ENCODE measurements at regions not wholly inside any gene's neighbourhood (a gene's known extent, or its start where the extent isn't known, plus 50 kb on each side); places are given as distances from the start of the nearest gene placed in this dataset.
"Not testable (repeated sequence)": the region's sequence is repeated elsewhere in the genome, so short reads cannot be mapped to it uniquely, and the experiment has no call there.

- intact Hi-C loops (cut with micrococcal nuclease) = no loop called here
- peaks cover 21% of the 10 kb centered on the region for H3K27me3 Mint-ChIP-seq (ENCODE audit: low read depth)
- no peak for DNase-seq
- no peaks in the 10 kb centered on the region for H3K9me3 Mint-ChIP-seq
- H3K4me3 Mint-ChIP-seq = no peak overlapping the region
- H3K36me3 Mint-ChIP-seq (ENCODE audit: low read depth) = no peaks in the 10 kb centered on the region
- H3K4me1 Mint-ChIP-seq (ENCODE audit: low read depth) = no peaks in the 10 kb centered on the region
- CTCF ChIA-PET = no interaction called here
- no peak overlapping the region for H3K27ac Mint-ChIP-seq
Measured at GRCh38 chr12:107856096-107856495, 81.6 kb downstream of the ASCL4 start.

GRCh38 chr12:107857191-107857590, 82.7 kb downstream of the ASCL4 start:
- H3K27me3 Mint-ChIP-seq (ENCODE audit: low read depth) = peaks cover 24% of the 10 kb centered on the region
- no peaks in the 10 kb centered on the region for H3K4me1 Mint-ChIP-seq (ENCODE audit: low read depth)
- no peaks in the 10 kb centered on the region for H3K9me3 Mint-ChIP-seq
- no peak overlapping the region for H3K27ac Mint-ChIP-seq
- no peaks in the 10 kb centered on the region for H3K36me3 Mint-ChIP-seq (ENCODE audit: low read depth)
- intact Hi-C loops (cut with micrococcal nuclease) = no loop called here
- DNase-seq = no peak
- CTCF ChIA-PET = no interaction called here
- no peak overlapping the region for H3K4me3 Mint-ChIP-seq

- intact Hi-C loops (cut with micrococcal nuclease) = no loop called here
Measured at GRCh38 chr12:107859367-107859766, 84.9 kb downstream of the ASCL4 start.

GRCh38 chr12:107864235-107864634, 89.7 kb downstream of the ASCL4 start:
- H3K27ac Mint-ChIP-seq = no peak overlapping the region
- no peak for DNase-seq
- no peaks in the 10 kb centered on the region for H3K9me3 Mint-ChIP-seq
- intact Hi-C loops (cut with micrococcal nuclease) = no loop called here
- no peak overlapping the region for H3K4me3 Mint-ChIP-seq
- H3K27me3 Mint-ChIP-seq (ENCODE audit: low read depth) = peaks cover 57% of the 10 kb centered on the region
- H3K36me3 Mint-ChIP-seq (ENCODE audit: low read depth) = no peaks in the 10 kb centered on the region
- H3K4me1 Mint-ChIP-seq (ENCODE audit: low read depth) = peaks cover 5% of the 10 kb centered on the region
- CTCF ChIA-PET = no interaction called here

More at GRCh38 chr12:107859367-107859766, 84.9 kb downstream of the ASCL4 start:
- Mint-ChIP-seq H3K9me3 (no peaks in the 10 kb centered on the region), H3K4me1 (ENCODE audit: low read depth) (peaks cover 5% of the 10 kb centered on the region), H3K4me3 (no peak overlapping the region), H3K27me3 (ENCODE audit: low read depth) (peaks cover 43% of the 10 kb centered on the region), H3K36me3 (ENCODE audit: low read depth) (no peaks in the 10 kb centered on the region), H3K27ac (no peak overlapping the region)
- DNase-seq = no peak
- CTCF ChIA-PET = no interaction called here

GRCh38 chr12:107864727-107865126, 90.2 kb downstream of the ASCL4 start:
- H3K4me1 Mint-ChIP-seq (ENCODE audit: low read depth); H3K4me3 Mint-ChIP-seq; H3K36me3 Mint-ChIP-seq (ENCODE audit: low read depth); CTCF ChIA-PET; H3K27ac Mint-ChIP-seq; DNase-seq; intact Hi-C loops (cut with micrococcal nuclease); H3K9me3 Mint-ChIP-seq: not testable (repeated sequence)
- H3K27me3 Mint-ChIP-seq (ENCODE audit: low read depth) = peaks cover 57% of the 10 kb centered on the region

GRCh38 chr12:107873223-107873622, 98.7 kb downstream of the ASCL4 start:
- DNase-seq = no peak
- Mint-ChIP-seq H3K4me1 (ENCODE audit: low read depth) (no peaks in the 10 kb centered on the region), H3K36me3 (ENCODE audit: low read depth) (no peaks in the 10 kb centered on the region), H3K27ac (no peak overlapping the region), H3K4me3 (no peak overlapping the region), H3K27me3 (ENCODE audit: low read depth) (peaks cover 18% of the 10 kb centered on the region), H3K9me3 (no peaks in the 10 kb centered on the region)
- CTCF ChIA-PET = interaction anchor here (0.7 kb wide), 1 partner anchor 190 kb away, joined by 3 read pairs; no protein-coding TSS in a partner anchor
- intact Hi-C loops (cut with micrococcal nuclease) = no loop called here

GRCh38 chr12:107875786-107876185, 101.3 kb downstream of the ASCL4 start:
- intact Hi-C loops (cut with micrococcal nuclease) = no loop called here
- no peak for DNase-seq
- Mint-ChIP-seq H3K27me3 (ENCODE audit: low read depth) (peaks cover 9% of the 10 kb centered on the region), H3K4me3 (no peak overlapping the region), H3K36me3 (ENCODE audit: low read depth) (no peaks in the 10 kb centered on the region), H3K27ac (no peak overlapping the region), H3K4me1 (ENCODE audit: low read depth) (no peaks in the 10 kb centered on the region), H3K9me3 (no peaks in the 10 kb centered on the region)
- CTCF ChIA-PET = no interaction called here

GRCh38 chr12:107884769-107885694, 110.5 kb downstream of the ASCL4 start:
- H3K4me3 Mint-ChIP-seq = no peak overlapping the region
- peak; percentile 64 for DNase-seq
- H3K9me3 Mint-ChIP-seq = no peaks in the 10 kb centered on the region
- no peak overlapping the region for H3K27ac Mint-ChIP-seq
- no peaks in the 10 kb centered on the region for H3K36me3 Mint-ChIP-seq (ENCODE audit: low read depth)
- intact Hi-C loops (cut with micrococcal nuclease) = loop anchor here (1.0 to 2.0 kb wide), 3 partner anchors 124 to 752 kb away; partner anchors contain the start of gene PRDM4
- peaks cover 16% of the 10 kb centered on the region for H3K27me3 Mint-ChIP-seq (ENCODE audit: low read depth)
- H3K4me1 Mint-ChIP-seq (ENCODE audit: low read depth) = no peaks in the 10 kb centered on the region
- CTCF ChIA-PET = interaction anchor here (0.6 to 6.3 kb wide), 8 partner anchors 10 to 214 kb away, joined by 3 to 58 read pairs (median 5); no protein-coding TSS in a partner anchor

- Mint-ChIP-seq H3K4me3 (no peak overlapping the region), H3K36me3 (ENCODE audit: low read depth) (no peaks in the 10 kb centered on the region)
- intact Hi-C loops (cut with micrococcal nuclease) = no loop called here
Measured at GRCh38 chr12:107888789-107889188, 114.3 kb downstream of the ASCL4 start.

GRCh38 chr12:107891967-107892366, 117.5 kb downstream of the ASCL4 start:
- Mint-ChIP-seq H3K9me3 (no peaks in the 10 kb centered on the region), H3K36me3 (ENCODE audit: low read depth) (no peaks in the 10 kb centered on the region), H3K4me3 (no peak overlapping the region), H3K27ac (no peak overlapping the region), H3K4me1 (ENCODE audit: low read depth) (no peaks in the 10 kb centered on the region), H3K27me3 (ENCODE audit: low read depth) (peaks cover 13% of the 10 kb centered on the region)
- intact Hi-C loops (cut with micrococcal nuclease) = no loop called here
- CTCF ChIA-PET = interaction anchor here (1.3 kb wide), 1 partner anchor 20 kb away, joined by 6 read pairs; no protein-coding TSS in a partner anchor
- no peak for DNase-seq

More at GRCh38 chr12:107888789-107889188, 114.3 kb downstream of the ASCL4 start:
- no peak for DNase-seq
- H3K4me1 Mint-ChIP-seq (ENCODE audit: low read depth) = no peaks in the 10 kb centered on the region
- peaks cover 16% of the 10 kb centered on the region for H3K27me3 Mint-ChIP-seq (ENCODE audit: low read depth)
- H3K9me3 Mint-ChIP-seq = no peaks in the 10 kb centered on the region
- CTCF ChIA-PET = no interaction called here
- H3K27ac Mint-ChIP-seq = no peak overlapping the region

GRCh38 chr12:107894589-107894988, 120.1 kb downstream of the ASCL4 start:
- no peak for DNase-seq
- CTCF ChIA-PET = interaction anchor here (0.5 to 1.3 kb wide), 3 partner anchors 9 to 290 kb away, joined by 3 to 6 read pairs (median 5); no protein-coding TSS in a partner anchor
- Mint-ChIP-seq H3K36me3 (ENCODE audit: low read depth) (no peaks in the 10 kb centered on the region), H3K4me3 (no peak overlapping the region), H3K4me1 (ENCODE audit: low read depth) (no peaks in the 10 kb centered on the region), H3K27ac (no peak overlapping the region), H3K9me3 (no peaks in the 10 kb centered on the region), H3K27me3 (ENCODE audit: low read depth) (peaks cover 7% of the 10 kb centered on the region)
- intact Hi-C loops (cut with micrococcal nuclease) = no loop called here

- no peak for DNase-seq
- Mint-ChIP-seq H3K27me3 (ENCODE audit: low read depth) (peaks cover 14% of the 10 kb centered on the region), H3K4me1 (ENCODE audit: low read depth) (no peaks in the 10 kb centered on the region), H3K4me3 (no peak overlapping the region), H3K9me3 (no peaks in the 10 kb centered on the region), H3K36me3 (ENCODE audit: low read depth) (no peaks in the 10 kb centered on the region), H3K27ac (no peak overlapping the region)
- intact Hi-C loops (cut with micrococcal nuclease) = no loop called here
- CTCF ChIA-PET = no interaction called here
Measured at GRCh38 chr12:107895966-107896365, 121.5 kb downstream of the ASCL4 start.

- no peaks in the 10 kb centered on the region for H3K36me3 Mint-ChIP-seq (ENCODE audit: low read depth)
Measured at GRCh38 chr12:107900588-107900987, 126.1 kb downstream of the ASCL4 start.

More at GRCh38 chr12:107900588-107900987, 126.1 kb downstream of the ASCL4 start:
- intact Hi-C loops (cut with micrococcal nuclease) = no loop called here
- peaks cover 49% of the 10 kb centered on the region for H3K27me3 Mint-ChIP-seq (ENCODE audit: low read depth)
- H3K9me3 Mint-ChIP-seq = no peaks in the 10 kb centered on the region
- H3K4me1 Mint-ChIP-seq (ENCODE audit: low read depth) = peaks cover 7% of the 10 kb centered on the region
- CTCF ChIA-PET = no interaction called here
- H3K4me3 Mint-ChIP-seq = no peak overlapping the region
- DNase-seq = no peak
- no peak overlapping the region for H3K27ac Mint-ChIP-seq
